ENCODE measurements at regions not wholly inside any gene's neighbourhood (a gene's known extent, or its start where the extent isn't known, plus 50 kb on each side); places are given as distances from the start of the nearest gene placed in this dataset.

DNA sequence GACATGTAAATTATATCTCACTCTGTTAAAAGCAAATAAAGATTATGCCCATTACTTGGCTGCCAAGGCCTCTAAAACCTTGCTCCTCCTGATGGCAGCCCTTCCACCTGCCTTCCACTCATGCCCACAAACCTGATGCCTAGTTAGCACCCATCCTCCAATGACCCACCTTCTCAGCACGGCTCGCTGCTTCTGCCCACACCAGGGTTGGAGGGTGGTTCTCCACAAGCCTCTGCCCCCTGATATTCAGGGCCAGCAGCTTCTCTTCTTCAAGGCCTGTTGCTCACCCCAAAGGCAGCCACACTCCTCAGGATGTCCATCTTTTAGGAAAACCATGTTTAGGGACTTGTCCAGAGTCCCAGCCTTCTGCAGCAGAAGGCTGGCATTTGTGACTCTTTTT, 263.4 kb upstream of the TLE3 start:
- TF ChIP-seq, protein P1, sequence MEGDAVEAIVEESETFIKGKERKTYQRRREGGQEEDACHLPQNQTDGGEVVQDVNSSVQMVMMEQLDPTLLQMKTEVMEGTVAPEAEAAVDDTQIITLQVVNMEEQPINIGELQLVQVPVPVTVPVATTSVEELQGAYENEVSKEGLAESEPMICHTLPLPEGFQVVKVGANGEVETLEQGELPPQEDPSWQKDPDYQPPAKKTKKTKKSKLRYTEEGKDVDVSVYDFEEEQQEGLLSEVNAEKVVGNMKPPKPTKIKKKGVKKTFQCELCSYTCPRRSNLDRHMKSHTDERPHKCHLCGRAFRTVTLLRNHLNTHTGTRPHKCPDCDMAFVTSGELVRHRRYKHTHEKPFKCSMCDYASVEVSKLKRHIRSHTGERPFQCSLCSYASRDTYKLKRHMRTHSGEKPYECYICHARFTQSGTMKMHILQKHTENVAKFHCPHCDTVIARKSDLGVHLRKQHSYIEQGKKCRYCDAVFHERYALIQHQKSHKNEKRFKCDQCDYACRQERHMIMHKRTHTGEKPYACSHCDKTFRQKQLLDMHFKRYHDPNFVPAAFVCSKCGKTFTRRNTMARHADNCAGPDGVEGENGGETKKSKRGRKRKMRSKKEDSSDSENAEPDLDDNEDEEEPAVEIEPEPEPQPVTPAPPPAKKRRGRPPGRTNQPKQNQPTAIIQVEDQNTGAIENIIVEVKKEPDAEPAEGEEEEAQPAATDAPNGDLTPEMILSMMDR (IDR thresholded peaks at IDR 0.05), result no peak
- TF ChIP-seq POLR2A (IDR thresholded peaks at IDR 0.05), result no peak
